Upper lobe of left lung (tissue), 6 donors: ENCODE measurements at regions not wholly inside any gene's neighbourhood (a gene's known extent, or its start where the extent isn't known, plus 50 kb on each side); places are given as distances from the start of the nearest gene placed in this dataset.

ENCODE experiments used
- ATAC-seq, 2 donors: fragments of 200-7000 bp; cut with Tn5 transposase; one replicate each; pipeline ENCODE4 v1.9.1; 2022; ENCODE audit warnings: mild to moderate bottlenecking in 2 of 2, moderate library complexity in 2 of 2; ENCODE audit not compliant: low FRiP score in 2 of 2
- DNase-seq, 2 donors: peaks; one replicate each; pipeline ENCODE4 v3.0.0-alpha.2; 2019 to 2020
- H3K27ac ChIP-seq, 4 donors: fragments of 200-600 bp; sonication (generic); one replicate each; pipeline ENCODE4 v1.5.1; 2016 to 2019
- H3K27me3 ChIP-seq, 4 donors: fragments of 200-600 bp; sonication (generic); one replicate each; pipeline ENCODE4 v1.5.1; 2017 to 2019
- H3K36me3 ChIP-seq, 4 donors: fragments of 200-600 bp; sonication (generic); one replicate each; pipeline ENCODE4 v1.5.1; 2016 to 2019
- H3K4me1 ChIP-seq, 4 donors: fragments of 200-600 bp; sonication (generic); one replicate each; pipeline ENCODE4 v1.5.1; 2018 to 2019
- H3K4me3 ChIP-seq, 4 donors: fragments of 200-600 bp; sonication (generic); one replicate each; pipeline ENCODE4 v1.5.1; 2017 to 2019; ENCODE audit warnings: mild to moderate bottlenecking in 2 of 4, moderate library complexity in 1 of 4
- H3K9me3 ChIP-seq, 4 donors: fragments of 200-600 bp; sonication (generic); one replicate each; pipeline ENCODE4 v1.5.1; 2018 to 2019
- EP300 ChIP-seq, 4 donors: sonication (generic); formaldehyde crosslinking; IDR thresholded peaks; one replicate each; pipeline ENCODE4 v1.5.1; 2017; ENCODE audit warnings: antibody characterized with exemption in 4 of 4, control low read depth in 2 of 4
- POLR2A ChIP-seq, 4 donors: fragments of 450-650 bp; IDR thresholded peaks; one replicate each; pipeline ENCODE4 v1.5.1; 2016 to 2017; ENCODE audit warnings: antibody characterized with exemption in 4 of 4, mild to moderate bottlenecking in 2 of 4
- POLR2AphosphoS5 ChIP-seq, 2 donors: sonication (generic); formaldehyde crosslinking; IDR thresholded peaks; one replicate each; pipeline ENCODE4 v1.5.1; 2017; ENCODE audit warnings: antibody characterized with exemption in 2 of 2
- WGBS, 2 donors: methylation state at CpG; one replicate each; pipeline ENCODE4 v1.1.5; 2017 to 2018; 5-methylcytosine and 5-hydroxymethylcytosine counted together
- TF ChIP-seq, protein P1 (sequence below), 6 experiments: fragments of 450-650 bp in 4 of 6; fragments of 200-600 bp in 2 of 6; sonication (generic) in 2 of 6; IDR thresholded peaks; one replicate each; pipeline ENCODE4 v1.5.1; 2016 to 2019; ENCODE audit warnings: antibody characterized with exemption in 6 of 6
- donor health status: DM: no; HTN: no; CAD: no; lungs with moderate emphysema.
- donor health status: DM: no; HTN: yes; CAD: no; lungs with severe emphysema.

DNA sequence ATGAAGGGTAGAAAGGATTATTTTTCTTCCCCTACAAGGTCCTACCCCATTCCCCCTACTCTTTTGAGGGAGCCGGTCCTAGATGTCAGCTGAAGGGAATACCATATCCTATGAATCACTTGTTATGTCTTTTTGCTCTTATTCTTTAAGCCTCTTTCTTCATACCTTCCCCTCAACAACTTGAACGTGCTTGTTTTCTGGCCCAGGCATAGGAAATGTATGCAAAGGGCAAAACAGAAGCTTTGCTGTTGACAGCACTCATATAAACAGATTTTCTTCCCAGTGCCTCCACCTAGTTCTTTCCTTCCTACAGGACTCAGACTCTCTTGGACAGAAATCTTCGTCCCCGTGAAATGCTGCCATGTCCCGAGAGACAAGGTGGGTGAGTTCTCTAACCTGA lies 64.6 kb downstream of the TMEM17 start:
- Histone ChIP-seq H3K27me3 (no peaks in the 10 kb centered on the region), H3K4me1 (no peaks in the 10 kb centered on the region), H3K36me3 (no peaks in the 10 kb centered on the region), H3K9me3 (no peaks in the 10 kb centered on the region), H3K27ac (no peak overlapping the region), H3K4me3 (no peak overlapping the region)
- no peak for DNase-seq
- TF ChIP-seq POLR2A (IDR thresholded peaks at IDR 0.05) (no peak), POLR2AphosphoS5 (IDR thresholded peaks at IDR 0.05) (no peak), EP300 (IDR thresholded peaks at IDR 0.05) (no peak)
- ATAC-seq: no peak
- WGBS, 2 donors: 89 to 90% methylated on average over 5 of the region's 5 CpGs

DNA sequence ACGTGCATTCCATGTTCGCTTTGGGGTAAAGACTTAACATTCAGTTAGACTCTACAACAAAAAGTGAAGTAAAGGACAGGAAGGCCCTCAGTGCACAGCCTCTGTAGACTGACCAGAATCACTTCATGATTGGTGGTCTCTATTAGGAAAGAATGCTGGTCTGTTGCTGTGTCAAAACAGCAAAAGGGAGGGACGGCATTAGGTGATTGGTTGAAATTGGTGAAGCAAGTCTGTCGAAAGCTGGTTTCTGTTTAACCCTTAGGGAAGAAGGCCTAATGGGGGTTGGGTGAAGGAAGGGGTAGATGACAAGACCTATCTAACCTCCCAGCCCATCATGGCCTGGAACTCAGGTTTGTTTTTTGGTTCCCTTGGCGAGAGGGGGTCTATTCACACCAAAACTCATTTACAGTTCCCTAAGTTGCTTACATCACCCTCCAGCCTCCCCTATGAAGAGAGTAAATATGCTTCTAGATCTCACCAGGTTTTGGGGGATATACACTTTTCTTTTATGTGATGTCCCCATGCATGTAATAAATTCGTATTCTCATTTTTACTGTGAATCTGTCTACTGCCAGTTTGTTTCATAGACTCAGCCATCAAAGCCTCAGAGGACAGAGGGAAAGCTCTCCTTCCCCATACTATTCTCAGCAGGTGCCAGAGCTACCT lies 65.6 kb downstream of the TMEM17 start:
- no peaks in the 10 kb centered on the region for H3K27me3 ChIP-seq
- WGBS, 2 donors: 90 to 92% methylated on average over 6 of the region's 6 CpGs
- no peak overlapping the region for H3K4me3 ChIP-seq
- DNase-seq (no peak), ATAC-seq (no peak)
- H3K36me3 ChIP-seq: no peaks in the 10 kb centered on the region
- no peak overlapping the region for H3K27ac ChIP-seq
- no peaks in the 10 kb centered on the region for H3K9me3 ChIP-seq
- TF ChIP-seq EP300 (IDR thresholded peaks at IDR 0.05) (no peak), POLR2A (IDR thresholded peaks at IDR 0.05) (no peak), POLR2AphosphoS5 (IDR thresholded peaks at IDR 0.05) (no peak)
- TF ChIP-seq, protein P1, sequence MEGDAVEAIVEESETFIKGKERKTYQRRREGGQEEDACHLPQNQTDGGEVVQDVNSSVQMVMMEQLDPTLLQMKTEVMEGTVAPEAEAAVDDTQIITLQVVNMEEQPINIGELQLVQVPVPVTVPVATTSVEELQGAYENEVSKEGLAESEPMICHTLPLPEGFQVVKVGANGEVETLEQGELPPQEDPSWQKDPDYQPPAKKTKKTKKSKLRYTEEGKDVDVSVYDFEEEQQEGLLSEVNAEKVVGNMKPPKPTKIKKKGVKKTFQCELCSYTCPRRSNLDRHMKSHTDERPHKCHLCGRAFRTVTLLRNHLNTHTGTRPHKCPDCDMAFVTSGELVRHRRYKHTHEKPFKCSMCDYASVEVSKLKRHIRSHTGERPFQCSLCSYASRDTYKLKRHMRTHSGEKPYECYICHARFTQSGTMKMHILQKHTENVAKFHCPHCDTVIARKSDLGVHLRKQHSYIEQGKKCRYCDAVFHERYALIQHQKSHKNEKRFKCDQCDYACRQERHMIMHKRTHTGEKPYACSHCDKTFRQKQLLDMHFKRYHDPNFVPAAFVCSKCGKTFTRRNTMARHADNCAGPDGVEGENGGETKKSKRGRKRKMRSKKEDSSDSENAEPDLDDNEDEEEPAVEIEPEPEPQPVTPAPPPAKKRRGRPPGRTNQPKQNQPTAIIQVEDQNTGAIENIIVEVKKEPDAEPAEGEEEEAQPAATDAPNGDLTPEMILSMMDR (IDR thresholded peaks at IDR 0.05): no peak
- no peaks in the 10 kb centered on the region for H3K4me1 ChIP-seq

GRCh38 chr2:62439425-62439824 lies 66.6 kb downstream of the TMEM17 start:
- no peak overlapping the region for H3K27ac ChIP-seq
- H3K4me1 ChIP-seq: no peaks in the 10 kb centered on the region
- H3K27me3 ChIP-seq: no peaks in the 10 kb centered on the region
- H3K9me3 ChIP-seq: no peaks in the 10 kb centered on the region
- WGBS, 2 donors: 73 to 85% methylated on average over 2 to 3 of the region's 3 CpGs
- no peak overlapping the region for H3K4me3 ChIP-seq
- ATAC-seq (no peak), DNase-seq (no peak)
- TF ChIP-seq POLR2AphosphoS5 (IDR thresholded peaks at IDR 0.05) (no peak), EP300 (IDR thresholded peaks at IDR 0.05) (no peak), POLR2A (IDR thresholded peaks at IDR 0.05) (no peak)
- TF ChIP-seq, protein P1 (IDR thresholded peaks at IDR 0.05): no peak
- no peaks in the 10 kb centered on the region for H3K36me3 ChIP-seq

DNA sequence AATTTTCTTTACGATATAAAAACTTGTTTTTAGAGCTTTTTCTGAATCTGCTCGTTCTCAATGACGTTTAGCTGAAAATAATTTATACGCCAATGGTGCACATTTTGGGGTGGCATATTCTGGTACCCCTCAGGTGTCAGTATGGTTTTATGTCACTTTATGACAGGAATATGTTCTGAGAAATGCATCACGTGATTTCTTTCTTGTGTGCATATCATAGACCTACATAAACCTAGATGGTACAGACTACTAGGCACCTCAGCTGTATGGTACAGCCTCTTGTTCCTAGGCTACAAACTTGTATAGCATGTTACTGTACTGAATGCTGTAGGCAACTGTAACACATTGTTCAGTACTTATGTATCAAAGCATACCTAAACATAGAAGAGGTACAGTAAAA lies 68.2 kb downstream of the TMEM17 start:
- Histone ChIP-seq H3K9me3 (no peaks in the 10 kb centered on the region), H3K4me3 (no peak overlapping the region), H3K4me1 (no peaks in the 10 kb centered on the region), H3K27ac (no peak overlapping the region), H3K27me3 (no peaks in the 10 kb centered on the region), H3K36me3 (no peaks in the 10 kb centered on the region)
- TF ChIP-seq POLR2AphosphoS5 (IDR thresholded peaks at IDR 0.05) (no peak), EP300 (IDR thresholded peaks at IDR 0.05) (no peak), POLR2A (IDR thresholded peaks at IDR 0.05) (no peak)
- TF ChIP-seq, protein P1 (IDR thresholded peaks at IDR 0.05): no peak
- DNase-seq (no peak), ATAC-seq (no peak)
- 87 to 95% methylated on average over 5 of the region's 5 CpGs for WGBS, 2 donors

GRCh38 chr2:62435720-62436119 lies 70.3 kb downstream of the TMEM17 start:
- H3K27ac ChIP-seq: no peak overlapping the region
- 87 to 91% methylated on average over 3 of the region's 3 CpGs for WGBS, 2 donors
- no peaks in the 10 kb centered on the region for H3K36me3 ChIP-seq
- no peaks in the 10 kb centered on the region for H3K4me1 ChIP-seq
- DNase-seq (no peak), ATAC-seq (no peak)
- H3K4me3 ChIP-seq: no peak overlapping the region
- TF ChIP-seq POLR2A (IDR thresholded peaks at IDR 0.05) (no peak), EP300 (IDR thresholded peaks at IDR 0.05) (no peak), POLR2AphosphoS5 (IDR thresholded peaks at IDR 0.05) (no peak)
- TF ChIP-seq, protein P1 (IDR thresholded peaks at IDR 0.05): no peak
- no peaks in the 10 kb centered on the region for H3K9me3 ChIP-seq
- no peaks in the 10 kb centered on the region for H3K27me3 ChIP-seq
